Stimulated activated CD4-positive, alpha-beta T cell treated with anti-CD3 and anti-CD28 coated beads, Interleukin-2, amount 100 ng/mL, for 48 hours (primary cell): ENCODE measurements at regions not wholly inside any gene's neighbourhood (a gene's known extent, or its start where the extent isn't known, plus 50 kb on each side); places are given as distances from the start of the nearest gene placed in this dataset.
"Not testable (repeated sequence)": the region's sequence is repeated elsewhere in the genome, so short reads cannot be mapped to it uniquely, and the experiment has no call there.

ENCODE experiments used
- DNase-seq, 2 donors: peaks; one replicate each; pipeline ENCODE4 v3.0.0-alpha.2; 2020

DNA sequence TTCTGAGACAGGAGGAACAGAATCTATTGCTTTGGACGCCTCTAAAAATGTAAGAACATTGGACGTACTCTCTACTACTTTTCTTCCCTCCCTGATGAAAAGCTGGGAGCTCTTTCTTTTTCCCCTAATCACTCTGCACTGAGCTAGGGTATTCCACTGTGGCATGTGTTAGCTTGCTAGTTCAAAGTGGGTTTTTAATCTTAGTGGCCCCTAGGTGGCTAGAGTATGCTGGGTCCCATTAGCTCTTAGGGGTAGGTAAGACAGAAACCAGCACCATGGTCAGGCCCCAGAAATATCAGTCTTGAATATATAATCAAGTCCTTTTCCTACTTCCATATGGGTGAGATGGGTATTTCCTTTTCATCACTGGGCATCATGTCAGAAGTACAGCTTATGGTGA, 945.2 kb upstream of the PTPRD start:
- no peak for DNase-seq

DNA sequence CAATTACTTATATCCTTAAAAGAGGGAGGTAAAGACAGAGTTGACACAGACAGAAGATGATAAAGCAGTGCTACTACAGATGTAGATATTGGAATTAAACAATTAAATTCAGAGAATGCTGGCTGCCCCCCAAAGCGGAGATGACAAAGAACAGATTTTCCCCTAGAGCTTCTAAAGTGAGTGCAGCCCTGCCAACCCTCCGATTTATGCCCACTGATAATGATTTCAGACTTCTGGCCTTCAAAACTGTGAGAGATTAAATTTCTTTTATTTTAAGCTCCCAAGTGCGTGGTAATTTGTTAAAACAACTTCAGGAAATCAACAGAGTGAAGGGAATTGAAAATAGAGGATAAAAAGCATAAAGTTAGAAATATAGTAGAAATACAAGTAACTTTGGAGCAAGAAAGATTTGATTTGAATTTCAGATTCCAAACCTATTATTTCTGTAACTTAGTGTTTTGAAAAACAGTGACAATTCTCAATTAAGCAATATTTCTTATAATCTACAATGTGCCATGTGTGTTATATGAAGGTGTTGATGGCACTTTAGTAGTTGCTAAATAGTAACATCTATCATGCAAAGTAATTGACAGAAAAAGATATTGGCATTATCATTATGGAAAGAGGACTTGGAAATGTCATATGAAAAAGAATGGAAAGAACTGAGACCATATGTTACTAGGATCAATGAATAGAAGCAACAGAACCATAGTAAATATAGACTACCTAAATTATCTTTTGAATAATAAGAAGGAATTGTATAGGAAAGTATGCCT, 946.4 kb upstream of the PTPRD start:
- no peak for DNase-seq

DNA sequence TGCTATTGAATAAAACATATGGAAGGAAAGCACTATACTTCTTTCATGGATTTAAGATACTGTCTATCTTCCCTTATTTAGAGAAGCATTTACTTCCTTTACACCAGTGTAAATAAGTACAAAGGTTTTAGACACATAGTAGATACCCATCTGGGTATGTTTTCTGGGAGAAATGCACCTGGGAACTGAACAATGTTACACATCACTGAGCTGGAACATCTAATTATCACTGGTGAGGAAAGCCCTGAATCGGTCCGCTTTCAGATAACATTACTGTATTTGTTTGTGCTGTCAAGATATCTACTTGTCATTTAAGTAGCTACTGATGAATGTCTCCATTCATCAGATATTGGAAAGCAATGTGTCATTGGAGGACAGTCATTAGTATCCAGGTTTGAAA, 964.7 kb upstream of the PTPRD start:
- no peak for DNase-seq

DNA sequence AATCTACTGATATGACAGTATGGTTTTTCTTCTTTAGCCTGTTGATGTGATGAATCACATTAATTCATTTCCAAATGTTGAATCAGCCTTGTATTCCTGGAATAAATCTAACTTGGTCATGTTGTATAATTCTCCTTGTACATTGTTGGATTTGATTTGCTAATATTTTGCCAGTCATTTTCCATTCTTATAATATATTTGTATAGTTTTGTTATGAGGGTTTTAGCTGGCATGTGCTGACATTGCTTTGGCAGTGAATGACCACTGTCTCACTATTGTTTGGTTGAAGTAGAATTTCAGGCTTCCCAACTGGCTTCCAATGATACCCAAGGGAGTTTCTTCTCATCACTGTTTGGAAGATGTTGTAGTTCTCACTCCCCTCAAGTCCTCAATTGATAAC, 983.0 kb upstream of the PTPRD start:
- DNase-seq: no peak

DNA sequence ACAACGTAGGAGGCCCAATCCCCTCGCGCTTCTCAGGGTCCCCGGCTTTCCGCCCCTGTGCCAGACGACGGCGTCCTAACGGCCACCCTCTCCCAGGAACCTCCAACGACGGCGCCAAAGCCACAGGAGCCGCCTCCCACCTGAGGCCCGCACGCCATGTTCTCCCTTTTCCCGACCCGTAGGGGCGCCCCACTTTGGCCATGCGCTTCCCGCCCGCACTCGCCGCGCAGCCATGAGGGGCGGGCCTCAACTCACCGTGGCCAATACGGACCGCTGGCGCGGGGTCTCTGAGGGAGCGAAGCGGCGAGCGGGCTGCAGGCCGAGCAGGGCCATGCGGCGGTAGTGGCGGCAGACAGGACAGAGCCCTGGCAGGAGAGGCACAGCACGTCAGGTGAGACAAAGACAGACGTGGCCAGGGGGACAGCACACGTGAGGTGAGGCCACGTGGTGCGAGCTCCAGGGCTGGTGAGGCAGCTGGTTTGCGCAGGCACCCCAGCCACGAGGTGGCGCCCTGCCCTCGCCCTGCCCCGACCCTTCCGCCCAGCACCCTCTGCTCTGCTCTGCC, 1005.5 kb upstream of the PTPRD start:
- DNase-seq: no peak

DNA sequence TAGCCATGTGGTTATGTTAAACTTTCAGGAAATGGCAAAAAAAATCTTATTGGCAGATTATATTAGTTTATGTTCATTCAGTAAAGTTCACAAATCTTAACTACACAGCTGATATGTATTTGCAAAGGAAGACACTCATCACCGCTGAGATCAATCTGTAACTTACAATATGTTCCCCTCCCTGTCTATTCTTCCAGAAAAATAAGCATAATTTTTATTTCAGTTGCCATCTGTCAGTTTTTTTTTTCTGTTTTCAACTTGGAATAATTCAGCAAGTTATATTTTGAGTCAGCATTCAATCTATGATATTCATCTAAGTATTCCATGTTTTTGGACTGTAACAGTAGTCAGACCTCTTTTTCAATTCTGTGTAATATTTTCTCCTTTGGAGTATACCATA, 1019.9 kb upstream of the PTPRD start:
- no peak for DNase-seq

DNA sequence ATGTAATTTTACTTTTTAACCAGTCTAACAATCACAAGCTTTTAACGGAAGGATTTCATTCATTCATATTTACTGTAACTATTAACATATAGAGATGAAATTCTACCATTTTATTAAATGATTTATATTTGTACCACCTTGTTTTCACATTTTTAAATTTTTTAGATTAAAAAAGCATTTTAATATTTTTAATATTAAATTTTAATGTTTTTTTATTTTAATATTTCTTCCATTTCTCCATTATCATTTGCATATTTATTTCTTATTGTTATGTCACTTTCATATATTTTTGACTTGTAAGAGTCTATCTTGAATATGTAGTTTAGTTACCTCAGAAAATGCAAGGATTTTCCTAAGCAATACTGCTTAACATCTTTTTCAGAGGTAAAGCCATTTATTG, 1034.0 kb upstream of the PTPRD start:
- no peak for DNase-seq

DNA sequence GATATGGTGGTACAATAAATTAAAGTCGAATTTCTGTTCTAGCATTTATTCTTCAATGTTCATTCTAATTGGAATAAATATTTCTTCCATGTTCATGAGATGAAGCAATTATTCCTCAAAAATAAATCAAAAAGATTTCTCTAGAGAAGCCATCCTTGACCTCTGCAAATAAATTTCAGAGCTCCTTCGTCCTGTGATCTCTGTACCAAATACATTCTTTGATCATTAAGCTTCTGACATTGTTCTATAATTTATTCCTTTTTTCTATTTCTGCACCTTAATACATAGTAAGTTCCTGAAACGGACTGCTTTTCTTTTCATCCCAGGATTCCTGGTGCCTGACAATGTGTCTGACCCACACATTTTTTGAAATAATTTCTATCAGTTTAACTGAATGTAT, 1039.3 kb upstream of the TYRP1 start:
- DNase-seq: no peak

DNA sequence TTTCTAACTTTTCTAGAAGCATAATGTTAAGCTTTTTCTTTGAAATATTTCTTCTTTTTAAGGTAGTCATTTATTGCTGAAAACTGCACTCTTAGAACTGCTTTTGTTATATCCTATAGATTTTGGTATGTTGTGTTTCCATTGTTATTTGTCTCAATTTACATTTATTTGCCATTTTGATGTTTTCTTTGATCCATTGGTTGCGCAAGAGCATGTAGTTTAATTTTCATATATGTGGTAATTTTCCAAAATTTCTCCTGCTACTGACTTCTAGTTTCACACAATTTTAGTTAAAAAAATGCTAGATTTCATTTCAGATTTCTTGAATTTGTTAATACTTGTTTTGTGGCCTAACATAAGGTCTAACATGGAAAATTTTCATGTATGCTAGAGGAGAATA, 1029.3 kb upstream of the TYRP1 start:
- DNase-seq: no peak

DNA sequence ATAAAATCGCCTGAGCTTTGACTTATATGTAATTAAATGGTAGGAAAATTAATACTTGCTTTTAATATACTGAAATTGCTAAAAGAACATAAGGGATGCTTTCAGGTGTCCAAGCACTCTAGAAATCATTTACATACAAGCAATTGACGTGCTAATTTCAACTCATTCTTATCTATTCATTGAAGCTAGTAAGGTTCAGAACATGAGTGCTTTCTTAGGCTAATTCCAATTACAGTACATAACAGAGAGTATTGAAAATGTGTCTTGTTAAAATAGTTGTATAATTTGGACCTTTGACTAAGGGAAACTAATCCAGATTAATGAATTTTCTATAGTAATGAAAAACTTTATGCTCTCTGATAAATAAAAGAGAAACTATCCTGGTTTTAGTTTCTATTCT, 1016.4 kb upstream of the TYRP1 start:
- DNase-seq: no peak

DNA sequence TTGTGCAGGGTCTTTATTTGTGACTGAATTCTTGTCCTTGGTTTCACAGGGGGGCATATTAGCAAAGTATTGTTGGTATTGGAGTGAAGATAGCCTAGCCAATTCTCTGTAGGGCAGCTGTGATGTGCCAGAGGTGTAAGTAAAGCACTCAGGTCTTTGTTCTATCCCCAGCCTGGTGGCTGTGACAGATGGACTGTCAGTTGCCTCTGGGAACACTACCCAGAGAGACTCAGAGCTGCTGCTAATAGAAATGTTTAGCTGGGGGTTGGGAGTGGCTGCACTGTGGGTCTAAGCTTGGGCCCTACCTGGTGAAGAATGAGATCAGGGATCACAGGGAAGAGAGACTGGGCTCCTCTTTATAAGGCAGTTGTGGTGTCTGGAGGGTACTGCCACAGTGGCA, 1006.5 kb upstream of the TYRP1 start:
- DNase-seq: no peak

DNA sequence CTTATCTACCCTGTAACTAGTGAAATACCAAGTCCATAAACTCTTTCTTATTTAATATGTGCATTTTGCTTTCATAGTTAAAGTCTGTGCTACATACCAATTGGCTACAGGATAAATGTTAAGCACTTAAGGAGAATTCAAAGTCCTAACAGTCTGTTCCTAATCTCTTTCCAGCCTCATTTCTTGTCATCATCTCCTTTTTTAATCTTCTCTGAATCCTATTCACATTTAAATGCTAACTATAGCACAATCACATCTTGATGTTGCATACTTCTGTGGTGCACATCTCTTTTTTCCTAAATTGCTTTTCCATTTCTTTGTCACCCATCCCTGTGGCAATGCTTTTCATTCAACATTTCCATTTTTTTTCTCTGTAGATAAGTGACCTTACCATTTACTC, 996.1 kb upstream of the TYRP1 start:
- DNase-seq: no peak

DNA sequence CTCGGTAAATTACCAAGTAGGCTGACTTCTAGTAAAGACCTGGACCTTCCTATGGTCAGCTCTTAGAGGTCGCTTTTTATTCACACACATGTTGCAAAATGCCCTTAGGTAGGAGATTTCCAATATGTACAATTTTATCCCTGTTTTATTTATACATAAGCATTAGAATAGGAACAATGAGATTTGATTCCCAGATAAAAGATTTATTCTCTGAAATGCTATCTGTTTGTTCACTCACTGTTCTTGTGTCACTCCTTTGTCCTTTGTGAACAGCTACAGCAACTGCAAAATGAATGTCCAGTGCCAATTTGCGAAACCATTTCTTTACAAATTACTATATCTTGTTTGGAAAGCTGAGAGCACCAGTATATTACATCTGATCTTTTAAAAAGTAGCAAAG, 991.5 kb upstream of the TYRP1 start:
- DNase-seq: no peak

DNA sequence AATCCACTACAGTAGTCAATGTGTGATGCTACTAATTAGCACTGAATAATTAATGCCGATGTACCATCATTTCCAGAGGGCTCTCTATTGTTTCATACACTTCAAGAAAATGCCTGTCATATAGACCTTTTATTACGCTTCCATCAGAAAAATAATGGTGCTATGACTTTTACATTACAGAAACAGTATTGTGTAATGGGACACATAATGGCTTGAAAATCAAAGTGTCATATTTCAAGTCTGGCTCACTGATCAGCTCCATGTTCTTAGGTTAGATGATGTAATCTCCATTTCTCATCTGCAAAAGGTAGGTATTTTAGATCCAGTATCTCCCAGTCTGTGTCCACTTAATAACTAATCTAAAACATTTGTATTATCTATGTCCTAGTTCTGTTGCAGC, 990.6 kb upstream of the TYRP1 start:
- DNase-seq: no peak

DNA sequence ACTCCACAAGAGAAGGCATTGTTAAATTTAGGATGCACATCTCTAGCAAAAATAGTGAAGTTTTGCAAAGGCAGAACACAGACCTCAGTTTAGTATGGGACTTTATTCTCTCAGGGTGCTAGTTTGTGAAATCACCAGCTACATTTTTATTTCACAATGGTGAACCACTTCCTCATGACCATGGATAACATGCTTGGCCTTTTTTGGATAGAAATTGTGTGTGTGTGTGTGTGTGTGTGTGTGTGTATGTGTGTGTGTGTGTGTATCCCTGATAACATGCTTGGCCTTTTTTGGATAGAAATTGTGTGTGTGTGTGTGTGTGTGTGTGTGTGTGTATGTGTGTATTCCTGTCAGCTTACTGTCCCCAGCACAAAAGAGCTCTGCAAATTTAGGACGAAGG, 989.0 kb upstream of the TYRP1 start:
- DNase-seq: not testable (repeated sequence)

DNA sequence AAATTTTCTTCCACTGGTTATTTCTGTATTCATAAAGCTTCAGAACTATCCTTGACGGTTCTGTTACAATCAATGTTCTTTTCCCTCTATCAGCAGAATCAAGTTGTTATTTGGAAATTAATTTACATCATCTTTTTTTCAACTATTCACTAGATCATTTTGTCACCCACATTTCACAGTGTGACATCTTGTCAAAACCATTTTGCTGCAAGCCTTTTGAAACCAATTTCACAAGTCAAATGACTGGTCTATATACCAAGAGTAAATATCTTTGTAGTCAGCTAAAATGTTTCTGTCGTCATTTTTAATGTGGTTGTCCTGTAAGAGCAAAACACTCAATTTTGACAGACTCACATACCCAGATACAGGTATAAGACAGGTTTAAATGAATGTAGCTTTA, 984.3 kb upstream of the TYRP1 start:
- DNase-seq: no peak

DNA sequence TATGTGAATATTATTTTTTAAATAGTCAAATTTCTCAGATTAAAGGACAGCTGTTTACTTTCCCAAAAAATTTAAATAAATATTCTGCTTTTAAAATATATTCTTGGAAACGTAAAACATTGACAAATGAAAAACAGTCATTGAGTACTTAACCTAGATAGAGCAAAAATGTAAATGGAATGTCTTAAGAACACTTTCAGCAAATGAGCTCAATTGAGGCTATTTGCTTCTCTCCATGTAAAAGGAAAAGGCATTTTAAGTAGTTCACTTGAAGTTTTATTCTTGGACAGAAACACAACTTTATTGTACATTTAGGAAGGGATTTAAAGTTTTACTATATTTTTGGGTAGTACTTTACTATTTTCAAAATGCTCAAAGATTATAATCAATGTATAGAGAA, 983.6 kb upstream of the TYRP1 start:
- no peak for DNase-seq

DNA sequence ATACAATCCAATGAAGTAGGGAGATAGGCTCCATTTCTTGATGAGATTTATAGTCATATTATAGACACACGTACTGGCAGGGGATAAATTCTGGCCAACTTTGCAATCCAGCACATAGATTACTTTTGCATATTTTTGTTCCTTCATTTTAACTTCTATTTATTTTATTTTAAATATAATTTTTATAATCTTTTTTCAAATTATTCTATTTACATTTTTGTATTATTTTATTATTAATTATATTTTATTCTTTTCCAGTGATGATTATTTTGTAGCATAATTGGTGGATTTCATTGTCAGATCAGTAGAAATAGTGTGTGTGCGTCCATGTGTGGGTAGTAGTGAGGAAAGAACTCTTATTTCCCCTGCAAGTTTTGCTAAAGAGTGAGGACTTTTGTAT, 980.1 kb upstream of the TYRP1 start:
- DNase-seq: no peak

DNA sequence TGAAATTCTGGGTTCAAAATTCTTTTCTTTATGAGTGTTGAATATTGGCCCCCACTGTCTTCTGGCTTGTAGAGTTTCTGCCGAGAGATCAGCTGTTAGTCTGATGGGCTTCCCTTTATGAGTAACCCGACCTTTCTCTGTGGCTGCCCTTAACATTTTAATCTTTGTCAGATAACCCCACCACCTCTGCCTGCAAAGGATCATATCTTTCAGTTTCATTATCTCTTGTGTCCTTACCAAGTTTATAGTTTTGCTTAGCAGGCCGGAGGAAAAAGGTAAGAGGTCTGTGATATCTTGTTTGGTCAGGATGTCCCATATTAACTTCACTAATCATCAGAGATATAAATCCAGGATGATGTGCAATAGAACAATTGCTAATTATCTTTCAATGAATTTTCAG, 970.2 kb upstream of the TYRP1 start:
- no peak for DNase-seq

DNA sequence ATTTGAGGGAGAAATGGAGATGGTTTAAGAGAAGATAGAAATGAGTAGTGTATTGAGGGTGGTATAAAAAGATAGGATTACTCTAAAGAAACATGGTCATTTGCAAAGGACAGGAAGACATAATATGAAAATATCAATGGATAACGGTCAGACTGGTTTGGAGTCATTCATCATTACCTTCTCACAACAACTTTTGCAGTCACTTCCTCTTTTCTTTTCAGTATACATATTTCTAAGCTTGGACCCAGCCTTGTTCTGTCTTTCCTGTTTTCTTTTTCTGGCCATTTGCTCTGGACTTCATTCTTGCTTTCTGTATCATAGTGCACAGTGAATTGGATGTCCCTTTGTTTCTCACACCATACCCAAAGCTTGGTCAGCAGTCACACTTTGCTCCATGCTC, 966.5 kb upstream of the TYRP1 start:
- DNase-seq: no peak

DNA sequence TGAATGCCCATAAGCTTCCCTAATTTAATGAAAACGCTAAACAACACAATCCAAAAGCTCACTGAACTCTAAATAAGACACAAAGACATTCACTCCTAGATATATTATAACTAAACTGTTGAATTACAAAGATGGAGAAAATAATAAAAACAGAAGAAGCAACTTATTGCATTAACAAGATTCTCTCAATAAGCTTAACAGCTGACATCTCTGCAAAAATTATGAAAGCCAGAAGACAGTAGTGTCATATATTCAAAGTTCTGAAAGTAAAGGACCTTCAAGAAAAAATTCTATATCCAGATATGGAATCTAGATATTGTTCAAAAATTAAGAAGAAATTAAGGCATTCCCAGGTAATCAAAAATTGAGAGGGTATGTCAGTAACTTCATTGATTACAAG, 957.8 kb upstream of the TYRP1 start:
- no peak for DNase-seq

DNA sequence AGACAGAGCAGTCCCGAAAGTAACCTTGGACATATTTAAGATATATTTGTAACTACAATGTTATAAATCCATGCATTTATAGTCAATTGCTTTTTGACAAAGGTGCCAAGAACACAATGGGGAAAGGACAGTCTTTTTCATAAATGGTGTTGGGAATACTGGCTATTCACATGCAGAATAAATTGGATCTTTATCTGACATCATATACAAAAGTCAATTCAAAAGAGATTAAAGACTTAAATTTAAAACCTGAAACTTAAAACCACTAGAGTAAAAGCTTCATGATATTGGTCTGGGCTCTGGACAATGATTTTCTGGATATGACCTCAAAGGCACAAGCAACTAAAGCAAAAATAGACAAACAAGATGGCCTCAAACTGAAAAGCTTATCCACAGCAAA, 950.7 kb upstream of the TYRP1 start:
- DNase-seq: no peak

DNA sequence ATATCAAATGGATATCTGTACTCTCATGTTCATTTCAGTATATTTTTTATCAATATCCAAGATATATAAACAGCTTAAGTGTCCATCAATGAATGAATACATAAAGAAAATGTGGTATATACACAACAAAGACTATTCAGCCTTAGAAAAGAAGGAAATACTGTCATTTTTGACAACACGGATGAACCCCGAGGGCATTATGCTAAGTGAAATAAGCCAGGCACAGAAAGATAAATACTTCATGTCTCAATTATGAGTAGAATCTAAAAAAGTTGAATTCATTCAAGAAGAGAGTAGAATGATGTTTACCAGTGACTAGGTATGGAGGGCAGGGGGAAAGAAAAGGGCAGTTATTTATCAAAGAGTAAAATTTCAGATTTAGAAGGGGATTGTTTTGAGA, 949.8 kb upstream of the TYRP1 start:
- DNase-seq: no peak

DNA sequence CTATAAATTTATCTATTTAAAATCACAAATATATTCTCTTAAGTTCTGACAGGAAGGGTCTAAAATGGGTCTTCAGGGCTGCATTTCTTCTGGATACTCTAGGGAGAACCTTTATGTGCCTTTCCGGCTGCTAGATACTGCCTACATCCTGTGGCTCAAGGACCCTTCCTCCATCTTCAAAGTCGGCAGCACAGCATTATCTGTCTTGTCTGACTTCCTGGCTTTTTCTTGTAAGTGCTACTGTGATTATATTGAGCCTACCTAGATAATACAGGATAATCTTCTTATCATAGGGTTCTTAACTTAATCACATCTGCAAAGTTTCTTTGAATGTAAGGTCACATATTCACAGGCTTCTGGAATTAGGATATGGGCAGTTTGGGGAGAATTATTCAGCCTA, 943.8 kb upstream of the TYRP1 start:
- no peak for DNase-seq

DNA sequence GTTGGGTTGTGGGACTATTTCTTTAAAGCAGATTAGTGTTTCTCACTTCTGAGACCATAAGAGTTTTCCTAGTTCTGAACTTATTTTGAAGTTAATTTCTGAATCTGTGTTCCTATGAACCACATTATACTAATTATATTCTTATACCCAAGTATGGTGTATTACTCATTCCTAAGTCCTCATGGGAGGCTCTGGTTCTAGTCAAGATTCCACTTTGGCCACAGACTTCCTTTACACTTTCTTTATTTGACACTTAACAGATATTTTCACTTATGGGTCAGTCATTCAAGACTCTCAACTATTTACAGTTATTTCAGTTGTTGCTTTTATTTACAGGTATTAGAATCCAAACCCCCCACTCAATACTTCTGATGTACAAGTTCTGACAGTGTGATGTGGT, 937.2 kb upstream of the TYRP1 start:
- DNase-seq: no peak
